HG03060 (cell line): ENCODE measurements at regions not wholly inside any gene's neighbourhood (a gene's known extent, or its start where the extent isn't known, plus 50 kb on each side); places are given as distances from the start of the nearest gene placed in this dataset.
"Not testable (repeated sequence)": the region's sequence is repeated elsewhere in the genome, so short reads cannot be mapped to it uniquely, and the experiment has no call there.

ENCODE experiments used
- ATAC-seq: cut with Tn5 transposase; IDR thresholded peaks from one replicate; pipeline ENCODE4 v1.9.1; 2021; ENCODE audit warnings: low read depth, moderate number of reproducible peaks; ENCODE audit not compliant: unreplicated experiment

- ATAC-seq, result no peak
These were observed 164.5 kb upstream of the CACNA1E start for GRCh38 chr1:181318858-181319235.

- no peak for ATAC-seq
These were observed 163.4 kb upstream of the CACNA1E start for GRCh38 chr1:181319907-181320306.

GRCh38 chr1:181324797-181325616, 158.3 kb upstream of the CACNA1E start:
- no peak for ATAC-seq

GRCh38 chr1:181325765-181326164, 157.6 kb upstream of the CACNA1E start:
- ATAC-seq, result not testable (repeated sequence)

- ATAC-seq, result no peak
These were observed 157.0 kb upstream of the CACNA1E start for GRCh38 chr1:181326348-181326747.

- ATAC-seq, result no peak
These were observed 155.5 kb upstream of the CACNA1E start for GRCh38 chr1:181327796-181328195.

GRCh38 chr1:181334724-181335123, 148.6 kb upstream of the CACNA1E start:
- no peak for ATAC-seq

- ATAC-seq, result no peak
These were observed 147.7 kb upstream of the CACNA1E start for GRCh38 chr1:181335631-181336030.

- no peak for ATAC-seq
These were observed 142.2 kb upstream of the CACNA1E start for GRCh38 chr1:181341026-181341632.

GRCh38 chr1:181344091-181344490, 139.2 kb upstream of the CACNA1E start:
- ATAC-seq, result no peak

GRCh38 chr1:181345146-181345545, 138.2 kb upstream of the CACNA1E start:
- no peak for ATAC-seq

- ATAC-seq, result no peak
These were observed 135.6 kb upstream of the CACNA1E start for GRCh38 chr1:181347495-181348390.

GRCh38 chr1:181349512-181349911, 133.8 kb upstream of the CACNA1E start:
- no peak for ATAC-seq

- no peak for ATAC-seq
These were observed 133.2 kb upstream of the CACNA1E start for GRCh38 chr1:181350131-181350530.

GRCh38 chr1:181351740-181352139, 131.6 kb upstream of the CACNA1E start:
- ATAC-seq, result no peak

- ATAC-seq, result no peak
These were observed 130.6 kb upstream of the CACNA1E start for GRCh38 chr1:181352695-181353094.

- no peak for ATAC-seq
These were observed 129.8 kb upstream of the CACNA1E start for GRCh38 chr1:181353526-181353925.

- no peak for ATAC-seq
These were observed 128.5 kb upstream of the CACNA1E start for GRCh38 chr1:181354865-181355264.

GRCh38 chr1:181356505-181357340, 126.6 kb upstream of the CACNA1E start:
- ATAC-seq, result no peak

- no peak for ATAC-seq
These were observed 124.3 kb upstream of the CACNA1E start for GRCh38 chr1:181359012-181359411.
